ENCODE measurements at regions not wholly inside any gene's neighbourhood (a gene's known extent, or its start where the extent isn't known, plus 50 kb on each side); places are given as distances from the start of the nearest gene placed in this dataset.

DNA sequence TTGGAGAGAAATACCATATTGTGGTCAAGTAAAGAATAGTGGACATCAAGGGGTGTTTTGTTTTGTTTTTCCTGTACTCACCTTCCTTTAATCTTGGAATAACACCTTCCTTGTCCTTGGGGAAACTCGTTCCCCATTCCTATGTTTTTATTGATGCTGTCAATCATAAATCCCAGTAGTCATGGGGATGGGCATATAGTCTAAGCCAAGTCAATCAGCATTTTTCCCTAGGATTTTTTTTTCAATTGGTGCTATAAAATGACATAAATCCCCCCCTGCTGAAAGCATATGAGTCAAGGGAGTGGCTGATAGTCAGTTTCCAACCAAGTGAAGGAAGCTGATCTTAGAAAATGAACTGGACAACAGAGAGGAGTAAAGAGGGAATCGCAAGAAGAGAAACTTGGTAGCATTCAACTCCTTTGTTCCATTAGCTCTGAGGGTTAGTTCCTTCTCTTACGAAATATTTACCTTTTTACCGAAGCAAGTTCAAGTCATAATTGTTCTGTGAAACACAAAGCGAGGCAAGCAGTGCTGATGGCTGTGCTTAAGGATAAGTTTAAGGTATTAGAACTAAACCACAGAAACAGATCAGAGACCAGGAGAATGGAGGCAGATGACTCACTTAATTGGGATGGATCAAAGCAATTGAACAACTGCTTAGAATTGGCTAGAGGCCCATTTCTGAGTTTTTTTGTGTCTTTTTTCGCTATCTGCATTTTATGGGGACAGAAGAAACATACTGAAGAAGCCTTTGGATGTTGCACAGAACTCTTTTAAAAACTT, 218.6 kb downstream of the SEMA6A start:
- TF ChIP-seq, protein P1, sequence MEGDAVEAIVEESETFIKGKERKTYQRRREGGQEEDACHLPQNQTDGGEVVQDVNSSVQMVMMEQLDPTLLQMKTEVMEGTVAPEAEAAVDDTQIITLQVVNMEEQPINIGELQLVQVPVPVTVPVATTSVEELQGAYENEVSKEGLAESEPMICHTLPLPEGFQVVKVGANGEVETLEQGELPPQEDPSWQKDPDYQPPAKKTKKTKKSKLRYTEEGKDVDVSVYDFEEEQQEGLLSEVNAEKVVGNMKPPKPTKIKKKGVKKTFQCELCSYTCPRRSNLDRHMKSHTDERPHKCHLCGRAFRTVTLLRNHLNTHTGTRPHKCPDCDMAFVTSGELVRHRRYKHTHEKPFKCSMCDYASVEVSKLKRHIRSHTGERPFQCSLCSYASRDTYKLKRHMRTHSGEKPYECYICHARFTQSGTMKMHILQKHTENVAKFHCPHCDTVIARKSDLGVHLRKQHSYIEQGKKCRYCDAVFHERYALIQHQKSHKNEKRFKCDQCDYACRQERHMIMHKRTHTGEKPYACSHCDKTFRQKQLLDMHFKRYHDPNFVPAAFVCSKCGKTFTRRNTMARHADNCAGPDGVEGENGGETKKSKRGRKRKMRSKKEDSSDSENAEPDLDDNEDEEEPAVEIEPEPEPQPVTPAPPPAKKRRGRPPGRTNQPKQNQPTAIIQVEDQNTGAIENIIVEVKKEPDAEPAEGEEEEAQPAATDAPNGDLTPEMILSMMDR (conservative IDR thresholded peaks at IDR 0.05), result no peak
- no peak for TF ChIP-seq EZH2 (IDR thresholded peaks at IDR 0.05; ENCODE audit: low read depth)
